ENCODE measurements at regions not wholly inside any gene's neighbourhood (a gene's known extent, or its start where the extent isn't known, plus 50 kb on each side); places are given as distances from the start of the nearest gene placed in this dataset.
"Not testable (repeated sequence)": the region's sequence is repeated elsewhere in the genome, so short reads cannot be mapped to it uniquely, and the experiment has no call there.

GRCh38 chr2:225824748-225825449 is 425.4 kb downstream of the NYAP2 start:
- 60 to 62% methylated on average over 11 of the region's 11 CpGs for WGBS, 2 experiments (ENCODE audit: low coverage in 1 of 2, low lambda C conversion rate in 2 of 2, missing lambda C conversion rate in 2 of 2)
- no peak overlapping the region for H3K4me3 ChIP-seq
- no peak for DNase-seq
- H3K9me3 ChIP-seq (ENCODE audit: low read depth), result no peaks in the 10 kb centered on the region
- H3K4me2 ChIP-seq (ENCODE audit: unreplicated experiment), result no peak overlapping the region
- in situ Hi-C loops (cut with MboI), result no loop called here
- no peak for TF ChIP-seq EZH2 (IDR thresholded peaks at IDR 0.05; ENCODE audit: insufficient read depth, poor library complexity, severe bottlenecking)
- no peak for TF ChIP-seq EZH2phosphoT487 (IDR thresholded peaks at IDR 0.05; ENCODE audit: insufficient read depth, low read depth)
- H3K4me1 ChIP-seq (ENCODE audit: insufficient read depth), result no peaks in the 10 kb centered on the region
- no peaks in the 10 kb centered on the region for H3K9me2 ChIP-seq (ENCODE audit: insufficient read depth)
- no peak overlapping the region for H3K27ac ChIP-seq
- H3K36me3 ChIP-seq (ENCODE audit: low read depth), result no peaks in the 10 kb centered on the region
- no peaks in the 10 kb centered on the region for H3F3A ChIP-seq (ENCODE audit: insufficient read depth)
- no peaks in the 10 kb centered on the region for H3K27me3 ChIP-seq (replicated peaks; ENCODE audit: insufficient read depth)
- H3K79me2 ChIP-seq (ENCODE audit: insufficient read depth), result no peaks in the 10 kb centered on the region
- H2AFZ ChIP-seq, result no peak overlapping the region
- no peaks in the 10 kb centered on the region for H4K20me1 ChIP-seq (ENCODE audit: insufficient read depth)
- H3K9ac ChIP-seq, result no peak overlapping the region

- no peak overlapping the region for H3K9ac ChIP-seq
- no peaks in the 10 kb centered on the region for H3K27me3 ChIP-seq (replicated peaks; ENCODE audit: insufficient read depth)
- H3K4me3 ChIP-seq, result no peak overlapping the region
- H3K4me1 ChIP-seq (ENCODE audit: insufficient read depth), result no peaks in the 10 kb centered on the region
- H4K20me1 ChIP-seq (ENCODE audit: insufficient read depth), result no peaks in the 10 kb centered on the region
- TF ChIP-seq EZH2phosphoT487 (IDR thresholded peaks at IDR 0.05; ENCODE audit: insufficient read depth, low read depth) (no peak), EZH2 (IDR thresholded peaks at IDR 0.05; ENCODE audit: insufficient read depth, poor library complexity, severe bottlenecking) (no peak)
- no peaks in the 10 kb centered on the region for H3K36me3 ChIP-seq (ENCODE audit: low read depth)
- no peaks in the 10 kb centered on the region for H3K79me2 ChIP-seq (ENCODE audit: insufficient read depth)
- H3K9me2 ChIP-seq (ENCODE audit: insufficient read depth), result no peaks in the 10 kb centered on the region
- WGBS, 2 experiments (ENCODE audit: low coverage in 1 of 2, low lambda C conversion rate in 2 of 2, missing lambda C conversion rate in 2 of 2), result 47 to 52% methylated on average over 2 of the region's 2 CpGs
- no peaks in the 10 kb centered on the region for H3K9me3 ChIP-seq (ENCODE audit: low read depth)
- no peak overlapping the region for H3K27ac ChIP-seq
- DNase-seq, result no peak
- no peak overlapping the region for H2AFZ ChIP-seq
- no peaks in the 10 kb centered on the region for H3F3A ChIP-seq (ENCODE audit: insufficient read depth)
- no peak overlapping the region for H3K4me2 ChIP-seq (ENCODE audit: unreplicated experiment)
- in situ Hi-C loops (cut with MboI), result no loop called here
Observed at GRCh38 chr2:225821351-225821750, 421.8 kb downstream of the NYAP2 start.

- no peak for DNase-seq
- WGBS, 2 experiments (ENCODE audit: low coverage in 1 of 2, low lambda C conversion rate in 2 of 2, missing lambda C conversion rate in 2 of 2), result 70 to 71% methylated on average over 7 of the region's 7 CpGs
- Histone ChIP-seq H4K20me1 (ENCODE audit: insufficient read depth) (no peaks in the 10 kb centered on the region), H2AFZ (no peak overlapping the region), H3K4me3 (no peak overlapping the region), H3K27me3 (replicated peaks; ENCODE audit: insufficient read depth) (no peaks in the 10 kb centered on the region), H3K9me3 (ENCODE audit: low read depth) (no peaks in the 10 kb centered on the region), H3K9ac (no peak overlapping the region), H3F3A (ENCODE audit: insufficient read depth) (no peaks in the 10 kb centered on the region), H3K9me2 (ENCODE audit: insufficient read depth) (no peaks in the 10 kb centered on the region), H3K79me2 (ENCODE audit: insufficient read depth) (no peaks in the 10 kb centered on the region), H3K36me3 (ENCODE audit: low read depth) (no peaks in the 10 kb centered on the region), H3K4me2 (ENCODE audit: unreplicated experiment) (no peak overlapping the region), H3K27ac (no peak overlapping the region), H3K4me1 (ENCODE audit: insufficient read depth) (no peaks in the 10 kb centered on the region)
- no peak for TF ChIP-seq EZH2phosphoT487 (IDR thresholded peaks at IDR 0.05; ENCODE audit: insufficient read depth, low read depth)
- TF ChIP-seq EZH2 (IDR thresholded peaks at IDR 0.05; ENCODE audit: insufficient read depth, poor library complexity, severe bottlenecking), result no peak
- in situ Hi-C loops (cut with MboI), result no loop called here
Observed at GRCh38 chr2:225820826-225821225, 421.3 kb downstream of the NYAP2 start.

GRCh38 chr2:225814554-225814953 is 415.0 kb downstream of the NYAP2 start:
- no peaks in the 10 kb centered on the region for H3K27me3 ChIP-seq (replicated peaks; ENCODE audit: insufficient read depth)
- no peak for TF ChIP-seq EZH2 (IDR thresholded peaks at IDR 0.05; ENCODE audit: insufficient read depth, poor library complexity, severe bottlenecking)
- TF ChIP-seq EZH2phosphoT487 (IDR thresholded peaks at IDR 0.05; ENCODE audit: insufficient read depth, low read depth), result no peak
- H2AFZ ChIP-seq, result no peak overlapping the region
- H4K20me1 ChIP-seq (ENCODE audit: insufficient read depth), result no peaks in the 10 kb centered on the region
- no peaks in the 10 kb centered on the region for H3K36me3 ChIP-seq (ENCODE audit: low read depth)
- H3K27ac ChIP-seq, result no peak overlapping the region
- no peaks in the 10 kb centered on the region for H3K4me1 ChIP-seq (ENCODE audit: insufficient read depth)
- H3K79me2 ChIP-seq (ENCODE audit: insufficient read depth), result no peaks in the 10 kb centered on the region
- no peaks in the 10 kb centered on the region for H3K9me3 ChIP-seq (ENCODE audit: low read depth)
- H3K9me2 ChIP-seq (ENCODE audit: insufficient read depth), result no peaks in the 10 kb centered on the region
- H3K9ac ChIP-seq, result no peak overlapping the region
- H3K4me2 ChIP-seq (ENCODE audit: unreplicated experiment), result no peak overlapping the region
- DNase-seq, result no peak
- H3F3A ChIP-seq (ENCODE audit: insufficient read depth), result no peaks in the 10 kb centered on the region
- no peak overlapping the region for H3K4me3 ChIP-seq
- in situ Hi-C loops (cut with MboI), result no loop called here

GRCh38 chr2:225806105-225806504 is 406.6 kb downstream of the NYAP2 start:
- 21 to 36% methylated on average over 1 of the region's 1 CpG for WGBS, 2 experiments (ENCODE audit: low coverage in 1 of 2, low lambda C conversion rate in 2 of 2, missing lambda C conversion rate in 2 of 2)
- Histone ChIP-seq H3K4me1 (ENCODE audit: insufficient read depth) (no peaks in the 10 kb centered on the region), H3K36me3 (ENCODE audit: low read depth) (no peaks in the 10 kb centered on the region), H3K27ac (no peak overlapping the region), H3K4me2 (ENCODE audit: unreplicated experiment) (no peak overlapping the region), H3K27me3 (replicated peaks; ENCODE audit: insufficient read depth) (no peaks in the 10 kb centered on the region), H3K9me2 (ENCODE audit: insufficient read depth) (no peaks in the 10 kb centered on the region), H3K79me2 (ENCODE audit: insufficient read depth) (no peaks in the 10 kb centered on the region), H3K4me3 (no peak overlapping the region), H4K20me1 (ENCODE audit: insufficient read depth) (no peaks in the 10 kb centered on the region), H3K9ac (no peak overlapping the region), H3F3A (ENCODE audit: insufficient read depth) (no peaks in the 10 kb centered on the region), H3K9me3 (ENCODE audit: low read depth) (no peaks in the 10 kb centered on the region), H2AFZ (no peak overlapping the region)
- no peak for TF ChIP-seq EZH2phosphoT487 (IDR thresholded peaks at IDR 0.05; ENCODE audit: insufficient read depth, low read depth)
- no peak for TF ChIP-seq EZH2 (IDR thresholded peaks at IDR 0.05; ENCODE audit: insufficient read depth, poor library complexity, severe bottlenecking)
- DNase-seq, result no peak
- in situ Hi-C loops (cut with MboI), result no loop called here

GRCh38 chr2:225802076-225802475 is 402.6 kb downstream of the NYAP2 start:
- H3K79me2 ChIP-seq (ENCODE audit: insufficient read depth); H3K9ac ChIP-seq; H3K27me3 ChIP-seq (replicated peaks; ENCODE audit: insufficient read depth); H3K9me2 ChIP-seq (ENCODE audit: insufficient read depth); H3K4me1 ChIP-seq (ENCODE audit: insufficient read depth); in situ Hi-C loops (cut with MboI); H3K27ac ChIP-seq; DNase-seq; H3K4me2 ChIP-seq (ENCODE audit: unreplicated experiment); H2AFZ ChIP-seq; H4K20me1 ChIP-seq (ENCODE audit: insufficient read depth); H3K9me3 ChIP-seq (ENCODE audit: low read depth); H3K36me3 ChIP-seq (ENCODE audit: low read depth); H3F3A ChIP-seq (ENCODE audit: insufficient read depth); H3K4me3 ChIP-seq: not testable (repeated sequence)
- 64 to 81% methylated on average over 1 of the region's 1 CpG for WGBS, 2 experiments (ENCODE audit: low coverage in 1 of 2, low lambda C conversion rate in 2 of 2, missing lambda C conversion rate in 2 of 2)

Measured in GM23248 (cell line).